Right atrium auricular region (tissue), 2 donors: ENCODE measurements at regions not wholly inside any gene's neighbourhood (a gene's known extent, or its start where the extent isn't known, plus 50 kb on each side); places are given as distances from the start of the nearest gene placed in this dataset.

Experiments
- DNase-seq: peaks from one replicate; pipeline ENCODE4 v3.0.0-alpha.2; 2019; ENCODE audit warnings: low spot score
- H3K27ac ChIP-seq, 2 donors: fragments of 200-600 bp; sonication (generic); 1 replicate in 1 of 2; 2 replicates in 1 of 2; pipeline ENCODE4 v1.5.1; 2016 to 2019
- H3K27me3 ChIP-seq, 2 donors: fragments of 200-600 bp; sonication (generic); one replicate each; pipeline versions ENCODE4 v1.5.1 to v1.6.0; 2017 to 2019
- H3K36me3 ChIP-seq: fragments of 200-600 bp; sonication (generic); one replicate; pipeline ENCODE4 v1.5.1; 2016
- H3K4me1 ChIP-seq, 2 donors: fragments of 200-600 bp; sonication (generic); one replicate each; pipeline versions ENCODE4 v1.5.1 to v1.6.0; 2017 to 2019
- H3K4me3 ChIP-seq, 2 donors: fragments of 200-600 bp; sonication (generic); 1 replicate in 1 of 2; 2 replicates in 1 of 2; pipeline ENCODE4 v1.5.1; 2017 to 2019; ENCODE audit warnings: mild to moderate bottlenecking in 1 of 2, moderate library complexity in 1 of 2
- H3K9me3 ChIP-seq, 2 donors: fragments of 200-600 bp; sonication (generic); one replicate each; pipeline ENCODE4 v1.5.1; 2019
- TF ChIP-seq, protein P1 (sequence below), 2 donors: fragments of 200-600 bp; sonication (generic); IDR thresholded peaks; one replicate each; pipeline ENCODE4 v1.5.1; 2019; ENCODE audit warnings: antibody characterized with exemption in 2 of 2

GRCh38 chr2:82317012-82317411, 2012.5 kb upstream of the LRRTM1 start:
- TF ChIP-seq, protein P1, sequence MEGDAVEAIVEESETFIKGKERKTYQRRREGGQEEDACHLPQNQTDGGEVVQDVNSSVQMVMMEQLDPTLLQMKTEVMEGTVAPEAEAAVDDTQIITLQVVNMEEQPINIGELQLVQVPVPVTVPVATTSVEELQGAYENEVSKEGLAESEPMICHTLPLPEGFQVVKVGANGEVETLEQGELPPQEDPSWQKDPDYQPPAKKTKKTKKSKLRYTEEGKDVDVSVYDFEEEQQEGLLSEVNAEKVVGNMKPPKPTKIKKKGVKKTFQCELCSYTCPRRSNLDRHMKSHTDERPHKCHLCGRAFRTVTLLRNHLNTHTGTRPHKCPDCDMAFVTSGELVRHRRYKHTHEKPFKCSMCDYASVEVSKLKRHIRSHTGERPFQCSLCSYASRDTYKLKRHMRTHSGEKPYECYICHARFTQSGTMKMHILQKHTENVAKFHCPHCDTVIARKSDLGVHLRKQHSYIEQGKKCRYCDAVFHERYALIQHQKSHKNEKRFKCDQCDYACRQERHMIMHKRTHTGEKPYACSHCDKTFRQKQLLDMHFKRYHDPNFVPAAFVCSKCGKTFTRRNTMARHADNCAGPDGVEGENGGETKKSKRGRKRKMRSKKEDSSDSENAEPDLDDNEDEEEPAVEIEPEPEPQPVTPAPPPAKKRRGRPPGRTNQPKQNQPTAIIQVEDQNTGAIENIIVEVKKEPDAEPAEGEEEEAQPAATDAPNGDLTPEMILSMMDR (IDR thresholded peaks at IDR 0.05): no peak
- no peak overlapping the region for H3K4me3 ChIP-seq
- no peak for DNase-seq
- H3K36me3 ChIP-seq: no peaks in the 10 kb centered on the region
- no peaks in the 10 kb centered on the region for H3K4me1 ChIP-seq
- H3K9me3 ChIP-seq: no peaks in the 10 kb centered on the region
- H3K27ac ChIP-seq: no peak overlapping the region
- no peaks in the 10 kb centered on the region for H3K27me3 ChIP-seq

- Histone ChIP-seq H3K9me3 (no peaks in the 10 kb centered on the region), H3K27me3 (no peaks in the 10 kb centered on the region), H3K4me3 (no peak overlapping the region), H3K36me3 (no peaks in the 10 kb centered on the region), H3K27ac (no peak overlapping the region), H3K4me1 (no peaks in the 10 kb centered on the region)
- DNase-seq: no peak
- TF ChIP-seq, protein P1 (IDR thresholded peaks at IDR 0.05): no peak
Measured at GRCh38 chr2:82316586-82316985, 2012.0 kb upstream of the LRRTM1 start.

DNA sequence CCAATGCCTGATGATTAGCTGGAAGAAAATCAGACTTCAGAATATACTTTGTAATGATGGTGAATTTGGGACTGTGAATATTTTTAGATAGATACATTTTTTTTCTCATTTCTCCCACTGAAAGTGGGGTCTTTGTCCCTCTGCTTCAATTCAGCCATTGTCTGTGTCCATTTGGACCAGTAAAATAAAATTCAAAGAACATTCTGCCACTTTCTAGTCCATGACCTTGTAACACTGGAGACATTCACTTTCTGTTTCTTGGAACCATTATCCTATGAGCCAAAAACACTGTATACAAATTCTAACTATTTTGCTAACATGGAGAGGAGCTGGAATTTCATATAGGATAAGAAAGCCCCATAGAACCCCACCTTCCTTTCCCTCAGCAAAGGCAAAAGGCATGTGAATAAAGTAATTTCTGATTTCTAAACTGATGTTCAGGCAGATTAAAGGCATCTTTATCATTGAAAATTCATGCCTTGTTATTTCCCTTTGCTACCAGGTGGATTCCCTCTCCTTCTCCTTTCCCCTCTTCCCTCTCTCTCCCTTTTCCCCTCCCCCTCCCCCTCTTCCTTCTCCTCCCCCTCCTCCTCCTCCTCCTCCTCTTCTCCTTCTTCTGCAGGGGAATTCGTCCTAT, 2010.4 kb upstream of the LRRTM1 start:
- TF ChIP-seq, protein P1 (IDR thresholded peaks at IDR 0.05): no peak
- no peak for DNase-seq
- no peaks in the 10 kb centered on the region for H3K36me3 ChIP-seq
- no peaks in the 10 kb centered on the region for H3K27me3 ChIP-seq
- H3K27ac ChIP-seq: no peak overlapping the region
- no peaks in the 10 kb centered on the region for H3K4me1 ChIP-seq
- no peaks in the 10 kb centered on the region for H3K9me3 ChIP-seq
- H3K4me3 ChIP-seq: no peak overlapping the region

- Histone ChIP-seq H3K9me3 (no peaks in the 10 kb centered on the region), H3K36me3 (no peaks in the 10 kb centered on the region), H3K27ac (no peak overlapping the region), H3K27me3 (no peaks in the 10 kb centered on the region), H3K4me3 (no peak overlapping the region), H3K4me1 (no peaks in the 10 kb centered on the region)
- TF ChIP-seq, protein P1 (IDR thresholded peaks at IDR 0.05): no peak
- DNase-seq: no peak
Measured at GRCh38 chr2:82307511-82307910, 2003.0 kb upstream of the LRRTM1 start.

DNA sequence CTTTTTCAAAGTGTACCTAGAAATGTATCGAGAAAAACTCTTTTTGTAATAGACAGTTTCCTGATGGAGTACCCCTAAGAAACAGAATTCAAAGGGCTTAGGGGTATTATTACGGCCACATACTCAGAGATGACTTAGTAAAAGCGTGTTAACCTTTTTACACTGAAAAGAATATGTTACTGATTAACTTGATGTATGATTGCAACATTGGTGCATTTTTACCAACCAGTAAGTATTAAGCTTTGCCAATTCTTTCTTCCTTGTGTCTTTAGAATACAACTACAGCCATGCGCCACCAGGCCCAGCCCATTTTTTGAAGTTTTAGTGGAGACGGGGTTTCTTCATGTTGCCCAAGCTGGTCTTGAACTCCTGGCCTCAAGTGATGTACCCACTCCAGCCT, 1997.0 kb upstream of the LRRTM1 start:
- no peak overlapping the region for H3K27ac ChIP-seq
- H3K36me3 ChIP-seq: no peaks in the 10 kb centered on the region
- no peaks in the 10 kb centered on the region for H3K4me1 ChIP-seq
- TF ChIP-seq, protein P1 (IDR thresholded peaks at IDR 0.05): no peak
- no peak for DNase-seq
- H3K9me3 ChIP-seq: no peaks in the 10 kb centered on the region
- no peaks in the 10 kb centered on the region for H3K27me3 ChIP-seq
- H3K4me3 ChIP-seq: no peak overlapping the region

- no peak overlapping the region for H3K4me3 ChIP-seq
- H3K36me3 ChIP-seq: no peaks in the 10 kb centered on the region
- DNase-seq: no peak
- H3K9me3 ChIP-seq: no peaks in the 10 kb centered on the region
- TF ChIP-seq, protein P1 (IDR thresholded peaks at IDR 0.05): no peak
- no peaks in the 10 kb centered on the region for H3K27me3 ChIP-seq
- no peak overlapping the region for H3K27ac ChIP-seq
- H3K4me1 ChIP-seq: no peaks in the 10 kb centered on the region
Measured at GRCh38 chr2:82289446-82289845, 1984.9 kb upstream of the LRRTM1 start.
